ENCODE measurements at regions not wholly inside any gene's neighbourhood (a gene's known extent, or its start where the extent isn't known, plus 50 kb on each side); places are given as distances from the start of the nearest gene placed in this dataset.
"Not testable (repeated sequence)": the region's sequence is repeated elsewhere in the genome, so short reads cannot be mapped to it uniquely, and the experiment has no call there.

GRCh38 chrX:76921176-76921575 lies 493.7 kb downstream of the MAGEE1 start:
- DNase-seq (ENCODE audit: low read depth) = no peak
- no peak for TF ChIP-seq CTCF (IDR thresholded peaks at IDR 0.05; ENCODE audit: low read depth, low read length, missing control alignments)
- no peak overlapping the region for H3K4me3 ChIP-seq (ENCODE audit: low read depth, low read length)
- in situ Hi-C loops (cut with HindIII; ENCODE audit: low sequenced_read_pairs) = no loop called here

GRCh38 chrX:76922100-76922499 lies 494.6 kb downstream of the MAGEE1 start:
- in situ Hi-C loops (cut with HindIII; ENCODE audit: low sequenced_read_pairs) = no loop called here

GRCh38 chrX:76924616-76925015 lies 497.1 kb downstream of the MAGEE1 start:
- in situ Hi-C loops (cut with HindIII; ENCODE audit: low sequenced_read_pairs); DNase-seq (ENCODE audit: low read depth): not testable (repeated sequence)

More at GRCh38 chrX:76922100-76922499, 494.6 kb downstream of the MAGEE1 start:
- no peak overlapping the region for H3K4me3 ChIP-seq (ENCODE audit: low read depth, low read length)
- TF ChIP-seq CTCF (IDR thresholded peaks at IDR 0.05; ENCODE audit: low read depth, low read length, missing control alignments) = no peak
- DNase-seq (ENCODE audit: low read depth) = no peak

GRCh38 chrX:76931518-76931917 lies 504.0 kb downstream of the MAGEE1 start:
- no peak for TF ChIP-seq CTCF (IDR thresholded peaks at IDR 0.05; ENCODE audit: low read depth, low read length, missing control alignments)
- in situ Hi-C loops (cut with HindIII; ENCODE audit: low sequenced_read_pairs) = no loop called here
- DNase-seq (ENCODE audit: low read depth) = no peak
- H3K4me3 ChIP-seq (ENCODE audit: low read depth, low read length) = no peak overlapping the region

More at GRCh38 chrX:76924616-76925015, 497.1 kb downstream of the MAGEE1 start:
- not testable (repeated sequence) for H3K4me3 ChIP-seq (ENCODE audit: low read depth, low read length)

GRCh38 chrX:76957485-76957884 lies 489.7 kb upstream of the FGF16 start:
- DNase-seq (ENCODE audit: low read depth) = no peak
- in situ Hi-C loops (cut with HindIII; ENCODE audit: low sequenced_read_pairs) = no loop called here
- no peak overlapping the region for H3K4me3 ChIP-seq (ENCODE audit: low read depth, low read length)
- no peak for TF ChIP-seq CTCF (IDR thresholded peaks at IDR 0.05; ENCODE audit: low read depth, low read length, missing control alignments)

GRCh38 chrX:76971393-76972376 lies 475.5 kb upstream of the FGF16 start:
- H3K4me3 ChIP-seq (ENCODE audit: low read depth, low read length) = no peak overlapping the region
- in situ Hi-C loops (cut with HindIII; ENCODE audit: low sequenced_read_pairs) = no loop called here
- DNase-seq (ENCODE audit: low read depth) = no peak
- no peak for TF ChIP-seq CTCF (IDR thresholded peaks at IDR 0.05; ENCODE audit: low read depth, low read length, missing control alignments)

GRCh38 chrX:76977452-76977851 lies 469.7 kb upstream of the FGF16 start:
- no peak overlapping the region for H3K4me3 ChIP-seq (ENCODE audit: low read depth, low read length)
- in situ Hi-C loops (cut with HindIII; ENCODE audit: low sequenced_read_pairs) = no loop called here
- no peak for DNase-seq (ENCODE audit: low read depth)
- TF ChIP-seq CTCF (IDR thresholded peaks at IDR 0.05; ENCODE audit: low read depth, low read length, missing control alignments) = no peak
